HCT116 (cell line): ENCODE measurements at regions not wholly inside any gene's neighbourhood (a gene's known extent, or its start where the extent isn't known, plus 50 kb on each side); places are given as distances from the start of the nearest gene placed in this dataset.

ENCODE experiments used
- ATAC-seq: fragments of 200-7000 bp; cut with Tn5 transposase; 2 replicates; pipeline ENCODE4 v1.9.1; 2020; ENCODE audit warnings: mild to moderate bottlenecking, moderate library complexity
- BruUV-seq: library from RNA; stranded (reverse); fragments of 400-500 nt; replicated peaks from 2 replicates; lab custom pipeline; 2021; lab: Mats Ljungman, UMichigan
- CTCF ChIA-PET: fragments of 300-600 bp; sonication (Branson Sonifier 250); formaldehyde crosslinking; loops from one replicate; lab custom pipeline; 2021; ENCODE audit warnings: antibody characterized with exemption; lab: Charles Lee
- POLR2A ChIA-PET: fragments of 300-600, 350-600 bp; sonication (Branson Sonifier 250); formaldehyde crosslinking; loops from one replicate; lab custom pipeline; 2021; ENCODE audit warnings: antibody characterized with exemption; lab: Charles Lee
- RAD21 ChIA-PET, 2 experiments: fragments of 300-600 bp; sonication (Branson Sonifier 250); formaldehyde crosslinking; loops; one replicate each; lab custom pipeline; 2023; ENCODE audit warnings: low total read pairs in 2 of 2; ENCODE audit not compliant: uncharacterized antibody in 2 of 2, unreplicated experiment in 2 of 2, low non-redundant PET in 1 of 2; lab: Charles Lee
- DNase-seq: peaks from one replicate; pipeline ENCODE4 v3.0.0-alpha.2; 2010; ENCODE audit warnings: low read depth, low spot score
- H2AFZ ChIP-seq: fragments of 200-600 bp; shearing (Covaris generic), sonication (generic); 2 replicates; pipeline ENCODE4 v1.6.1; 2017; ENCODE audit warnings: low read depth, mixed run types, mixed read lengths, antibody characterized with exemption, low read length; ENCODE audit not compliant: poor library complexity, severe bottlenecking
- H3K27ac ChIP-seq: 2 replicates; pipeline ENCODE4 v1.5.1; 2012; ENCODE audit warnings: low read depth, low read length
- H3K27me3 ChIP-seq: fragments of 200-600 bp; sonication (generic); 2 replicates; pipeline ENCODE4 v1.6.1; 2016; ENCODE audit warnings: mixed run types, low read length, mixed read lengths; ENCODE audit not compliant: insufficient read depth
- H3K36me3 ChIP-seq, 2 experiments: fragments of 200-500 bp in 1 of 2; fragments of 200-600 bp in 1 of 2; sonication (Bioruptor generic) in 1 of 2; sonication (generic) in 1 of 2; 2 replicates each; pipeline versions ENCODE4 v1.5.1 to v1.6.1; 2014 to 2016; ENCODE audit warnings: low read length in 2 of 2, inconsistent platforms in 1 of 2, mixed read lengths in 1 of 2, mixed run types in 1 of 2; ENCODE audit not compliant: insufficient read depth in 2 of 2, control insufficient read depth in 1 of 2
- H3K4me1 ChIP-seq, 2 experiments: fragments of 200-600 bp in 1 of 2; sonication (generic) in 1 of 2; 2 replicates each; pipeline versions ENCODE4 v1.5.1 to v1.6.1; 2012 to 2017; ENCODE audit warnings: low read length in 2 of 2, inconsistent platforms in 1 of 2, mild to moderate bottlenecking in 1 of 2, mixed read lengths in 1 of 2, mixed run types in 1 of 2, moderate library complexity in 1 of 2; ENCODE audit not compliant: insufficient read depth in 2 of 2, control insufficient read depth in 1 of 2
- H3K4me2 ChIP-seq: fragments of 200-600 bp; sonication (generic); 2 replicates; pipeline ENCODE4 v1.6.1; 2017; ENCODE audit warnings: mixed run types, low read length, mixed read lengths
- H3K4me3 ChIP-seq, 2 experiments: fragments of 200-600 bp in 1 of 2; sonication (generic) in 1 of 2; replicated peaks in 1 of 2; 2 replicates each; pipeline ENCODE4 v1.5.1; 2011 to 2016; ENCODE audit warnings: low read length in 2 of 2, control low read depth in 1 of 2, low read depth in 1 of 2, mild to moderate bottlenecking in 1 of 2, mixed read lengths in 1 of 2, mixed run types in 1 of 2
- H3K79me2 ChIP-seq: fragments of 200-600 bp; sonication (generic); 2 replicates; pipeline ENCODE4 v1.6.1; 2017; ENCODE audit warnings: mild to moderate bottlenecking, mixed run types, low read length, moderate library complexity, mixed read lengths; ENCODE audit not compliant: insufficient read depth
- H3K9ac ChIP-seq: fragments of 200-600 bp; sonication (generic); 2 replicates; pipeline ENCODE4 v1.6.1; 2016; ENCODE audit warnings: low read length, mixed read lengths
- H3K9me2 ChIP-seq: fragments of 200-600 bp; sonication (generic), shearing (Covaris generic); 2 replicates; pipeline ENCODE4 v1.6.1; 2017; ENCODE audit warnings: mixed run types, mild to moderate bottlenecking, moderate library complexity; ENCODE audit not compliant: insufficient read depth
- H3K9me3 ChIP-seq, 2 experiments: fragments of 200-500 bp in 1 of 2; fragments of 200-600 bp in 1 of 2; sonication (Bioruptor generic) in 1 of 2; sonication (generic) in 1 of 2; 2 replicates each; pipeline ENCODE4 v1.6.1; 2014 to 2017; ENCODE audit warnings: low read length in 2 of 2, mixed read lengths in 2 of 2, inconsistent platforms in 1 of 2, low read depth in 1 of 2, mild to moderate bottlenecking in 1 of 2, mixed run types in 1 of 2, moderate library complexity in 1 of 2; ENCODE audit not compliant: control insufficient read depth in 1 of 2, insufficient read depth in 1 of 2
- H4K20me1 ChIP-seq: fragments of 200-600 bp; sonication (generic), shearing (Covaris generic); 2 replicates; pipeline ENCODE4 v1.6.1; 2017; ENCODE audit warnings: mixed run types, mild to moderate bottlenecking, moderate library complexity; ENCODE audit not compliant: insufficient read depth
- ELF1 ChIP-seq: IDR thresholded peaks from 2 replicates; pipeline ENCODE4 v1.6.1; 2012; ENCODE audit warnings: low read depth, borderline replicate concordance
- JUND ChIP-seq: IDR thresholded peaks from 2 replicates; pipeline ENCODE4 v1.6.1; 2012
- POLR2A ChIP-seq: IDR thresholded peaks from 2 replicates; pipeline ENCODE4 v1.7.0; 2011; ENCODE audit warnings: borderline replicate concordance; ENCODE audit not compliant: insufficient read depth, insufficient read length; ENCODE audit errors: extremely low read depth
- POLR2AphosphoS5 ChIP-seq: IDR thresholded peaks from 2 replicates; pipeline ENCODE4 v1.6.1; 2011; ENCODE audit warnings: mild to moderate bottlenecking, low read depth, low read length, moderate library complexity
- RAD21 ChIP-seq: IDR thresholded peaks from 2 replicates; pipeline ENCODE4 v1.6.1; 2012; ENCODE audit warnings: low read depth, mild to moderate bottlenecking
- SIN3A ChIP-seq: IDR thresholded peaks from 2 replicates; pipeline ENCODE4 v1.6.1; 2012; ENCODE audit warnings: low read depth
- intact Hi-C: fragments of 100-400 bp; cut with micrococcal nuclease; formaldehyde crosslinking; loops from 2 replicates; pipeline ENCODE4 v1.10.0; 2022
- TF ChIP-seq, protein P1 (sequence below), 3 experiments: fragments of 200-600 bp in 1 of 3; sonication (generic) in 1 of 3; IDR thresholded peaks in 2 of 3; conservative IDR thresholded peaks in 1 of 3; 2 replicates each; pipeline ENCODE4 v1.5.1; 2012 to 2017; ENCODE audit warnings: low read depth in 2 of 3, low read length in 2 of 3, antibody characterized with exemption in 1 of 3, borderline replicate concordance in 1 of 3, control low read depth in 1 of 3, mild to moderate bottlenecking in 1 of 3, mixed read lengths in 1 of 3, mixed run types in 1 of 3, moderate library complexity in 1 of 3; ENCODE audit not compliant: insufficient read depth in 1 of 3
- TF ChIP-seq, protein P2 (sequence below): IDR thresholded peaks from 2 replicates; pipeline ENCODE4 v1.6.1; 2012

DNA sequence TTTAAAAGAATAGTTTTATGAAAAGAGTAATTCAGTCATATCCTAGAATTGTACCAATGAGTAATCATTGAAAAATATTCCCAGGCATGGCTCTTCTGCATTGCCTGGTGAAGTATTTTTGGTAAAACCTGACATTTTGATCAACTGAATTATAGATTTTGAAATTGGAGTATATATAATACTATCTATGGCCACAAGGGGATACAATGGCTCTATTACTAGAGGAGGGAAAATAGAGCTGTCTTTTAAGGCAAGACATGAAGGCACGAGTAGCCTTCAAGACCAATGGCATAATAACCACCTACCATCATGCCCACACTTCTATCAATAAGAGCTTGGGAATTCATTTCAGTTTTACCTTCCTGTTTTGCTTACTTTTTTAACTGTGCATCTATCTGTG is 1241.4 kb upstream of the TMEM132C start:
- H3K4me3 ChIP-seq, result no peak overlapping the region
- BruUV-seq, result no TSS peak
- ChIA-PET CTCF (interaction anchor here (1.0 kb wide), 2 partner anchors 241 to 338 kb away, joined by 3 read pairs; no protein-coding TSS in a partner anchor), POLR2A (no interaction called here), RAD21 (interaction anchor here in 1 of 2 experiments (0.9 kb wide), 1 partner anchor 83 kb away, joined by 3 read pairs; no protein-coding TSS in a partner anchor)
- no peaks in the 10 kb centered on the region for H3K9me2 ChIP-seq
- TF ChIP-seq, protein P1, sequence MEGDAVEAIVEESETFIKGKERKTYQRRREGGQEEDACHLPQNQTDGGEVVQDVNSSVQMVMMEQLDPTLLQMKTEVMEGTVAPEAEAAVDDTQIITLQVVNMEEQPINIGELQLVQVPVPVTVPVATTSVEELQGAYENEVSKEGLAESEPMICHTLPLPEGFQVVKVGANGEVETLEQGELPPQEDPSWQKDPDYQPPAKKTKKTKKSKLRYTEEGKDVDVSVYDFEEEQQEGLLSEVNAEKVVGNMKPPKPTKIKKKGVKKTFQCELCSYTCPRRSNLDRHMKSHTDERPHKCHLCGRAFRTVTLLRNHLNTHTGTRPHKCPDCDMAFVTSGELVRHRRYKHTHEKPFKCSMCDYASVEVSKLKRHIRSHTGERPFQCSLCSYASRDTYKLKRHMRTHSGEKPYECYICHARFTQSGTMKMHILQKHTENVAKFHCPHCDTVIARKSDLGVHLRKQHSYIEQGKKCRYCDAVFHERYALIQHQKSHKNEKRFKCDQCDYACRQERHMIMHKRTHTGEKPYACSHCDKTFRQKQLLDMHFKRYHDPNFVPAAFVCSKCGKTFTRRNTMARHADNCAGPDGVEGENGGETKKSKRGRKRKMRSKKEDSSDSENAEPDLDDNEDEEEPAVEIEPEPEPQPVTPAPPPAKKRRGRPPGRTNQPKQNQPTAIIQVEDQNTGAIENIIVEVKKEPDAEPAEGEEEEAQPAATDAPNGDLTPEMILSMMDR (IDR thresholded peaks at IDR 0.05 in 2 of 3, conservative IDR thresholded peaks at IDR 0.05 in 1 of 3; ENCODE audit: borderline replicate concordance in 1 of 3, insufficient read depth in 1 of 3, low read depth in 2 of 3, low read length in 2 of 3), result peak; percentile 25 to 46 (median 45); a peak in 4 of 6 replicates
- TF ChIP-seq RAD21 (peak; percentile 67), SIN3A (no peak), POLR2A (no peak), JUND (no peak), ELF1 (no peak)
- intact Hi-C loops, result loop anchor here (10.0 kb wide), 2 partner anchors 259 to 329 kb away; no protein-coding TSS in a partner anchor
- H3K79me2 ChIP-seq, result no peaks in the 10 kb centered on the region
- DNase-seq (no peak), ATAC-seq (peak; percentile 71)
- H3K9me3 ChIP-seq, result no peaks in the 10 kb centered on the region
- no peak overlapping the region for H3K27ac ChIP-seq
- no peaks in the 10 kb centered on the region for H3K4me1 ChIP-seq
- H3K36me3 ChIP-seq, result no peaks in the 10 kb centered on the region
- no peaks in the 10 kb centered on the region for H4K20me1 ChIP-seq
- no peak overlapping the region for H3K4me2 ChIP-seq
- H2AFZ ChIP-seq, result no peak overlapping the region
- H3K27me3 ChIP-seq, result no peaks in the 10 kb centered on the region
- no peak overlapping the region for H3K9ac ChIP-seq

DNA sequence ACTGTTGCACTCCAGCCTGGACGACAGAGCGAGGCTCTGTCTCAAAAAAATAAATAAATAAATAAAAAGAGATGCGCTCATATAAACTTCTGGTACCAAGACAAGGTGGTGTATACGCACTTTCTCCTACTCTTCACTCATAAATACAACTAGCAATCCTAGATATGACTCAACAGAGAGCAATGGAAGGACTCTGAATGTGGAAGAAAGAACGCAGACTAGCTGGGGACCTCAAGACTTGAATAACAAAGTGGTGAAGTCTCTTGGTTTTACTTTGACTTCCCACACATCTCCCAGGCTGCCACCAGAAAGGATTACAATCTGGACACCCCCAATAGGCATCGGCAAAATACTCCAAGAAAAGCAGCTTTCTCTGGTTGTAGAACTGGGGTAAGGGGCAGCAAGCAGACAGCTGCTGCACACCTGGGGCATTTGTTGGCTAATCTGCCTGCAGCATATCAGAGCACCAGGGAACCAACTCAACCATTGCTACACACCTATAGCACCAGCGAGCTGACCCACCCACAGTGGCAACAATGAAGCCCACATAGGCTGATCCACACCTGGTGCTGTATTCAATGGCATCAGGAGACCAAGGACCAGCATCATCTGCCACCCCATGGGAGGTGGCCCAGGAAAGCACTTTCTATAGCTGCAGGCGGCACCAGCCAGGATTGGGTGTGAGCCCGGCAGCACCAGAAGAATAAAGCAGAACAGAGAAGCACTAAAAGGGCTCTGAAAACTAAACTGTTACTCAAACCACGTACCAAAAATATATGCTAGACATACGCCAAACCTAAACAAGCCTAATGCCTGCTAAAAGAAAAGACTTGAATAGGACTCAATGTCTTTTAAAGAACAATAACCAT is 1231.7 kb upstream of the TMEM132C start:
- Histone ChIP-seq H3K9me2 (no peaks in the 10 kb centered on the region), H3K79me2 (no peaks in the 10 kb centered on the region), H3K36me3 (no peaks in the 10 kb centered on the region), H3K4me2 (no peak overlapping the region), H3K4me1 (no peaks in the 10 kb centered on the region), H3K27ac (no peak overlapping the region), H3K9me3 (no peaks in the 10 kb centered on the region), H3K4me3 (no peak overlapping the region), H4K20me1 (no peaks in the 10 kb centered on the region), H2AFZ (no peak overlapping the region), H3K9ac (no peak overlapping the region), H3K27me3 (no peaks in the 10 kb centered on the region)
- POLR2A ChIA-PET, result no interaction called here
- TF ChIP-seq POLR2AphosphoS5, result no peak
- TF ChIP-seq, protein P2, sequence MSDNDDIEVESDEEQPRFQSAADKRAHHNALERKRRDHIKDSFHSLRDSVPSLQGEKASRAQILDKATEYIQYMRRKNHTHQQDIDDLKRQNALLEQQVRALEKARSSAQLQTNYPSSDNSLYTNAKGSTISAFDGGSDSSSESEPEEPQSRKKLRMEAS, result no peak
- RAD21 ChIA-PET, result no interaction called here
- no TSS peak for BruUV-seq
- ATAC-seq (no peak), DNase-seq (no peak)
- intact Hi-C loops, result no loop called here
- CTCF ChIA-PET, result no interaction called here
